GM12872 (cell line): ENCODE measurements at regions not wholly inside any gene's neighbourhood (a gene's known extent, or its start where the extent isn't known, plus 50 kb on each side); places are given as distances from the start of the nearest gene placed in this dataset.

ENCODE experiments used
- TF ChIP-seq, protein P1 (sequence below): IDR thresholded peaks from 3 replicates; pipeline ENCODE4 v1.5.1; 2011; ENCODE audit warnings: low read depth, mild to moderate bottlenecking, low read length, moderate library complexity; ENCODE audit not compliant: insufficient read depth

DNA sequence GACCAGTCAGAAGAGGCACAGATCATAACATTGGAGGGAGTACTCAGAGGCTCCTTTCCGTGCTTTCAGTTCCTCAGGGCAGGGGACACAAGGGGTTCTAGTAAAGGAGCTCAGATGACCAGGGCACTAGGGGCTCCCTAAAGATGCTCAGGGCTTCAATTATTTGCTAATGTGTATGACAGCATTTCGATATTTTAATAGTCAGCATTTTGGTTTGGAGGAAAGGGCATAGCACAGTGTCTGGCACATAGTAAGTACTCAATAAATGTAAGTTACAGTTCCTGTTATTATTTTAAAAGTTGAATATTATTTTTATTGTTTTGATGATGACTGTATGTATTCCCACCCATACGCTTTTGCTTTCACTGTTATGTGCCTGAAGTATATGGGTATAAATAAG is 260.0 kb downstream of the REEP3 start:
- TF ChIP-seq, protein P1, sequence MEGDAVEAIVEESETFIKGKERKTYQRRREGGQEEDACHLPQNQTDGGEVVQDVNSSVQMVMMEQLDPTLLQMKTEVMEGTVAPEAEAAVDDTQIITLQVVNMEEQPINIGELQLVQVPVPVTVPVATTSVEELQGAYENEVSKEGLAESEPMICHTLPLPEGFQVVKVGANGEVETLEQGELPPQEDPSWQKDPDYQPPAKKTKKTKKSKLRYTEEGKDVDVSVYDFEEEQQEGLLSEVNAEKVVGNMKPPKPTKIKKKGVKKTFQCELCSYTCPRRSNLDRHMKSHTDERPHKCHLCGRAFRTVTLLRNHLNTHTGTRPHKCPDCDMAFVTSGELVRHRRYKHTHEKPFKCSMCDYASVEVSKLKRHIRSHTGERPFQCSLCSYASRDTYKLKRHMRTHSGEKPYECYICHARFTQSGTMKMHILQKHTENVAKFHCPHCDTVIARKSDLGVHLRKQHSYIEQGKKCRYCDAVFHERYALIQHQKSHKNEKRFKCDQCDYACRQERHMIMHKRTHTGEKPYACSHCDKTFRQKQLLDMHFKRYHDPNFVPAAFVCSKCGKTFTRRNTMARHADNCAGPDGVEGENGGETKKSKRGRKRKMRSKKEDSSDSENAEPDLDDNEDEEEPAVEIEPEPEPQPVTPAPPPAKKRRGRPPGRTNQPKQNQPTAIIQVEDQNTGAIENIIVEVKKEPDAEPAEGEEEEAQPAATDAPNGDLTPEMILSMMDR, result no peak

DNA sequence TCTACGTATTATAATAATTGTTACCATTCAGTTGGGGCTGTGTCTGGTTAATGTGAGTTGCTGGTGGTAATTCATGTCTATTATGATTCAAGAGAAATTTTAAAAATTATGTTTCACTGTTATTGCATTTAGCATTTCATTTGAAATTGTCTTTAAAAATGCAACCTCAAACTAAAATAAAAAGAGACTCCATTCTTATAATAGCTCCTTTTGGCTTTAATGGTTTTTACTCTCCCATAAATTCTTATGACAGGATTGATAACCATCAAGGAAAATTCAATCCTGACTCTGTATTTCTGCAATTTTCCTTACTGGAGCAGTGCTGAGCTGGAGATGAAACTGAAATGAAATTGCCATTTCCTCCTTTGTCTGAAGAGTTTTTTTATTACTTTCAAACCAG is 262.7 kb downstream of the REEP3 start:
- TF ChIP-seq, protein P1, result no peak

DNA sequence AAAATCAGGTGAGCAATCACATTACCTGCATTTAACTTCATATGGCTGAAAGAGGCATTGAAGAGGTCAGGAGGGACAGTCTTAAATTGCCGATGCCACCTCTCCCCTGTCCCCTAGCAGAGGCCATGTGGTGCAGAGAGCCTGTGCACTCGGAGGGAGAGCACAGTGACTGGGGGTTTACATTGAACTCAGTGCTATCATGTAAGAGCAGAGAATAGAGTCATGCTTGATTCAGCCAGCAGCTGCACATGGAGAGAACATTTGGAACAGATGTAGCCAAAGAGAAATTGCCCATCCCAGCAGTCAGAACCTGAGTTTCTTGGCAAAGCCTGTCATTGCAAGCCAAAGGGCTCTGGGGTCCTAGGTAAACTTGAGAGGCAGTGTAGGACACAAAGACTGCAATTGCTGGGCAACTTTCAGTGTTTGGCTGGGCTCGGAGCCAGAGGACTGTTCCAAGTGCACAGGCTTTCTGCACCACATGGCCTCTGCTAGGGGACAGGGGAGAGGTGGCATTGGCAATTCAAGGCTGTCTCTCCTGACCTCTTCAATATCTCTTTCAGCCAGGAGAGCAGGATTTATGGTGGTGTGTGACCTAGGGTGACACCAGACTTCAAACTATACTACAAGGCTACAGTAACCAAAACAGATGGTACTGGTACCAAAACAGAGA is 267.1 kb downstream of the REEP3 start:
- TF ChIP-seq, protein P1, result no peak

DNA sequence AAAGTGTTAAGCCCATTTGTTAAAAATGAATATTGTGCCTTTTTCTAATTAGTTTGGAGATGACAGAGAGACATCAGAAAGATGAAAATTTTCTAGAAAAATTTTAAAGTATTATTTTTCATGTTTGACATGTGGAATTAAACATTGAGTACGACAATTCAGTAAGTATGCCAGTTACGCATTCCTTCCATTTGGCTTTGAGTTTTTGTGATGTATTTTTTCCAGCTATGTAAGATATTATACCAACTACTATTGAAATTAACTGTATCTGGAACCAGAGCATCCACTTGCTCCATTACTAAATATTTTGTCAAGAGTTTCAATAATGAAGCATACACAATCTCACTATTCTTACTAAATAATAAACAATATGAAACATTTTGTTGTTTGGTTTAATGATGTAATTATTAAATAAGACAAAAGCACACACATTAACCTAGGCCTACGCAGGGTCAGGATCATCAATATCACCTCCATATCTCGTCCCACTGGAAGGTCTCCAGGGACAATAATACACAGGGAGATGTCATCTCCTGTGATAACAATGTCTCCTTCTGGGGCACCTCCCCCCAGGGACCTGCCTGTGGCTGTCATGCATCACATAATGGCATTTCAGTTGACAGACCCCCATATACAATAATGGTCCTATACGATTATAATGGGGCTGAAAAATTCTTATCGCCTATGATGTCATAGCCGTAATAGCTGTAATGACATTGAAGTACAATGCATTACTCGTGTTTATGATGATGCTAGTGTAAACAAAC is 274.1 kb downstream of the REEP3 start:
- TF ChIP-seq, protein P1, result no peak

DNA sequence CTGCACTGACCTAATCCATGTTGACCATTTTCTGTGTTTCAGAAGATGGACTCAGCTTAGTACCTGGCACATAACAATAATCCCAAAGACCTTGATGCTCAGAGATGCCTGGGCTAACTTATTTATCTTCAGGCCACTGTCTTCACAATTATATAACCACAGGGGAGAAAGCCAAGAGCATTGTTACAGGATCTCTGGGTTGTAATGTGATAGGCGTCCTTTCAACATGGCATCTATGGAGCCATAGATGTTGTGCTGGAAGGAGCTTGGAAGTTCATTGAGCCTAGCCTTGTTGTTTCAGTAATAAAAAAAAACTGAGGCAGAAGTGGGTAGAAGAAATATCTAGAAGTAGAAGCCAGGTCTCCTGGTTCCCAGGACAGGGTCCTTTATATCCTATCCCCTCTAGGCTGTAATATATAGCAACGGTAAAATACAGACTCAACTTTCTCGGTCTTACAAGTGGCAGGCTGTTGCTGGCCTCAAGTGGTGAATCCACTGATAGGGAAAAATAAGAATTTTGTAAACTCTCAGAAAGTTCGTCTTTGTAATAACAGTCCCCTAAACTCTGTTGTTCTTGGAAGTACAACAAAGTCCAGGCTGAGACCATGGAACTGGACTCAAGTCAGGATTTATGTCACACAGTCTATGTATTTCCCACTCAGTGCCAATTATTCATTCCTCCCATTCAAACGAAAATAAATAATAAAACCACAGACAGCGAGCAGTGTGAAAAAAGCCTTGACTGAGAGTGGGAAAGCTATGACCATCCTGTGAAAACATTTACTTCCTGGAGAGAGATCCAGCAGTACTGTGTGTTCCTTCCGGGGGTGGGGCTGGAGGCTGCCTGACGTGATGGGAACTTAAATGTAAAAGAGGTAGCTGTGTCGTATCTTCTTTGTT is 277.6 kb downstream of the REEP3 start:
- TF ChIP-seq, protein P1, result no peak

DNA sequence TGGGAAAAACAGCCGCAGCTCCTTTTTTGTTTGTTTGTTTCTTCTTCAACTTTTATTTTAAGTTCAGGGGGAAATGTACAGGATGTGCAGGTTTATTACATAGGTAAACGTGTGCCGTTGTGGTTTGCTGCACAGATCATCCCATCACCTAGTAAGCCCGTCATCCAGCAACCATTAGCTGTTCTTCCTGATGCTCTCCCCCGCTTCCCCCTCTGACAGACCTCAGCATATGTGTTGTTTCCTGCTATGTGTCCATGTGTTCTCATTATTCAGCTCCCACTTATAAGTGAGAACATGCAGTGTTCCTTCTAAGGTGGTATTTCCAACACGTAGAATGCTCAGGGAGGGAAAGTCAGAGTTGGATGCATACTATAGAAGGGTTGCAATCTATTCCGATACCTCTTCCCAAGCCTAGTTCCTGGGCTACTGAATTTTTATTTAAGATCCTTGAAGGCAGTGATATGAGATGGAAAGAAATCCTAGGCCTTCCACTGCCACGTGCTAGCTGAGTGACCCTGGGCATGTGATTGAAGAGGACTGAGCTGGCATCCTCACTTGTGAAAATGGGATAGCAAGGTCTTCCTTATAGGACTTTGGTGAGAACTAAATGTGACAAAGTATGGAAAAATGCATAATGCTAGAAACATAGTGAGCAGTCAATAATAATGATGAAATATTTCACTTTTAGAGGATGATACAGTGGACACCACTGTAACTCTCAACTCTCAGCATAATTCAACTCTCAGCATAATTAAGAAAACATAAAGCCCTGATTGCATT is 278.5 kb downstream of the REEP3 start:
- TF ChIP-seq, protein P1, result no peak
